Mucosa of descending colon (tissue), 3 donors: ENCODE measurements at regions not wholly inside any gene's neighbourhood (a gene's known extent, or its start where the extent isn't known, plus 50 kb on each side); places are given as distances from the start of the nearest gene placed in this dataset.

Experiments used
- ATAC-seq: fragments of 200-7000 bp; cut with Tn5 transposase; one replicate; pipeline ENCODE4 v1.9.1; 2020; ENCODE audit warnings: mild to moderate bottlenecking, moderate library complexity
- DNase-seq, 3 donors: peaks; one replicate each; pipeline ENCODE4 v3.0.0-alpha.2; 2020
- H3K36me3 ChIP-seq: fragments of 200-600 bp; one replicate; pipeline ENCODE4 v1.8.0; 2021; ENCODE audit warnings: low read depth, mild to moderate bottlenecking
- H3K4me1 ChIP-seq: fragments of 200-600 bp; one replicate; pipeline ENCODE4 v1.8.0; 2021; ENCODE audit warnings: low read depth, mild to moderate bottlenecking
- H3K4me3 ChIP-seq: fragments of 200-600 bp; one replicate; pipeline ENCODE4 v1.8.0; 2021; ENCODE audit warnings: mild to moderate bottlenecking
- H3K9me3 ChIP-seq: fragments of 200-600 bp; one replicate; pipeline ENCODE4 v1.8.0; 2021; ENCODE audit warnings: mild to moderate bottlenecking
- CTCF ChIP-seq: fragments of 200-600 bp; IDR thresholded peaks from one replicate; pipeline ENCODE4 v1.8.0; 2022; ENCODE audit warnings: antibody characterized with exemption, mild to moderate bottlenecking
- intact Hi-C, 2 donors: fragments of 100-400 bp; cut with DNase I in 1 of 2; cut with micrococcal nuclease in 1 of 2; formaldehyde crosslinking; loops; one replicate each; pipeline versions ENCODE4 v1.11.0 to v1.11.1; 2022; cut with DNase I, micrococcal nuclease
- donor health status: DM: no; HTN: no; CAD: no; lungs with moderate emphysema.
- donor health status: DM: no; HTN: no; CAD: no.
- donor health status: DM: no; HTN: yes; CAD: no.

GRCh38 chr14:101101456-101102056, 198.0 kb upstream of the RTL1 start:
- no peaks in the 10 kb centered on the region for H3K9me3 ChIP-seq
- H3K4me3 ChIP-seq = no peak overlapping the region
- H3K36me3 ChIP-seq = no peaks in the 10 kb centered on the region
- no peak for ATAC-seq
- intact Hi-C loops = no loop called here
- no peaks in the 10 kb centered on the region for H3K4me1 ChIP-seq
- TF ChIP-seq CTCF = no peak
- no peak for DNase-seq

GRCh38 chr14:101102875-101103274, 199.4 kb upstream of the RTL1 start:
- ATAC-seq (no peak), DNase-seq (no peak)
- TF ChIP-seq CTCF = no peak
- Histone ChIP-seq H3K4me1 (no peaks in the 10 kb centered on the region), H3K36me3 (no peaks in the 10 kb centered on the region), H3K4me3 (no peak overlapping the region), H3K9me3 (no peaks in the 10 kb centered on the region)
- intact Hi-C loops = no loop called here

- DNase-seq (no peak), ATAC-seq (no peak)
- no peaks in the 10 kb centered on the region for H3K4me1 ChIP-seq
- H3K36me3 ChIP-seq = no peaks in the 10 kb centered on the region
- no peak overlapping the region for H3K4me3 ChIP-seq
- TF ChIP-seq CTCF = no peak
- H3K9me3 ChIP-seq = no peaks in the 10 kb centered on the region
- intact Hi-C loops = no loop called here
Measured at GRCh38 chr14:101103321-101103901, 199.9 kb upstream of the RTL1 start.

- intact Hi-C loops = no loop called here
- H3K4me1 ChIP-seq = no peaks in the 10 kb centered on the region
- no peak for TF ChIP-seq CTCF
- H3K36me3 ChIP-seq = no peaks in the 10 kb centered on the region
- no peaks in the 10 kb centered on the region for H3K9me3 ChIP-seq
- H3K4me3 ChIP-seq = no peak overlapping the region
- ATAC-seq = no peak
- no peak for DNase-seq
Measured at GRCh38 chr14:101104485-101104884, 201.0 kb upstream of the RTL1 start.

DNA sequence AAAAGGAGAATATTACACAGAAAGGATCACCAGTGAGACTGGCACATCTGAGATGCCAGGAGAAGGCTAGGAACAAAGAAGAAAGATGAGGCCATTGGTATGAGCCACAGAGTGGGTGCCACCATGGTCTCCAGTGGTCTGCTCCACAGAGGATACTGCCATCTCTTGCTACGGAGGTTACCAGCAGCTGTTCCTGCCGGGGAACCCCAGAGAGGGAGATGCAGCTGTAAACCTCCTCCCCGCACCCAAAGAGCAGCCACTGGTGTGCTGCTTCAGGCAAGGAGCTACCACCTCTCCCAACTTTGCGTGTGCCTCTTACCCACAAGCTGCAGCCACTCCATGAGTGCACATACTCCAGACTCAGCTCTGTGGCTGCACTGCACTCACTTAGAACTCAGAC, 201.5 kb upstream of the RTL1 start:
- TF ChIP-seq CTCF = no peak
- intact Hi-C loops = no loop called here
- ATAC-seq = no peak
- H3K36me3 ChIP-seq = no peaks in the 10 kb centered on the region
- no peaks in the 10 kb centered on the region for H3K4me1 ChIP-seq
- no peak for DNase-seq
- H3K9me3 ChIP-seq = no peaks in the 10 kb centered on the region
- H3K4me3 ChIP-seq = no peak overlapping the region
